Panc1 (cell line): ENCODE measurements at regions not wholly inside any gene's neighbourhood (a gene's known extent, or its start where the extent isn't known, plus 50 kb on each side); places are given as distances from the start of the nearest gene placed in this dataset.

Source experiments
- ATAC-seq: fragments of 200-7000 bp; cut with Tn5 transposase; 2 replicates; pipeline ENCODE4 v1.9.1; 2020; ENCODE audit warnings: mild to moderate bottlenecking, moderate library complexity
- BruUV-seq: library from RNA; stranded (reverse); fragments of 400-500 nt; replicated peaks from 2 replicates; lab custom pipeline; 2021; lab: Mats Ljungman, UMichigan
- CTCF ChIA-PET: fragments of 300-600 bp; sonication (Branson Sonifier 250); formaldehyde crosslinking; loops from one replicate; lab custom pipeline; 2022; ENCODE audit warnings: antibody characterized with exemption; lab: Charles Lee
- POLR2A ChIA-PET: fragments of 300-600 bp; sonication (Branson Sonifier 250); formaldehyde crosslinking; loops from one replicate; lab custom pipeline; 2022; ENCODE audit warnings: antibody characterized with exemption; lab: Charles Lee
- DNase-seq: peaks from one replicate; pipeline ENCODE4 v3.0.0-alpha.2; 2010; ENCODE audit warnings: low read depth, low spot score
- H3K27ac ChIP-seq: 2 replicates; pipeline ENCODE4 v1.5.1; 2011; ENCODE audit warnings: mild to moderate bottlenecking, low read length, inconsistent platforms
- H3K27me3 ChIP-seq: fragments of 200-500 bp; sonication (Bioruptor generic); 2 replicates; pipeline ENCODE4 v1.6.0; 2014; ENCODE audit warnings: low read length, inconsistent platforms; ENCODE audit not compliant: control insufficient read depth, insufficient read depth
- H3K36me3 ChIP-seq: fragments of 200-500 bp; sonication (Bioruptor generic); 2 replicates; pipeline ENCODE4 v1.5.1; 2014; ENCODE audit warnings: inconsistent platforms, mild to moderate bottlenecking, low read length, moderate library complexity; ENCODE audit not compliant: control insufficient read depth, insufficient read depth
- H3K4me1 ChIP-seq: 2 replicates; pipeline ENCODE4 v1.5.1; 2011; ENCODE audit warnings: inconsistent platforms, mild to moderate bottlenecking, low read length, moderate library complexity; ENCODE audit not compliant: control insufficient read depth, insufficient read depth
- H3K4me3 ChIP-seq, 2 experiments: 2 replicates each; pipeline ENCODE4 v1.5.1; 2011 to 2012; ENCODE audit warnings: low read depth in 2 of 2, low read length in 2 of 2, mild to moderate bottlenecking in 2 of 2, inconsistent platforms in 1 of 2, moderate library complexity in 1 of 2
- H3K9me3 ChIP-seq: fragments of 200-500 bp; sonication (Bioruptor generic); 2 replicates; pipeline ENCODE4 v1.5.1; 2014; ENCODE audit warnings: low read depth, mild to moderate bottlenecking, inconsistent platforms, low read length, moderate library complexity; ENCODE audit not compliant: control insufficient read depth, insufficient read depth
- POLR2AphosphoS5 ChIP-seq: IDR thresholded peaks from 2 replicates; pipeline ENCODE4 v1.6.1; 2012; ENCODE audit warnings: mild to moderate bottlenecking, low read depth, low read length, moderate library complexity
- SIN3A ChIP-seq: IDR thresholded peaks from 2 replicates; pipeline ENCODE4 v1.6.1; 2012; ENCODE audit warnings: low read depth, mild to moderate bottlenecking, low read length, moderate library complexity, borderline replicate concordance; ENCODE audit not compliant: insufficient read depth
- TCF7L2 ChIP-seq: IDR thresholded peaks from 2 replicates; pipeline ENCODE4 v1.6.1; 2011; ENCODE audit warnings: mild to moderate bottlenecking, low read depth, low read length, inconsistent platforms
- in situ Hi-C: cut with HindIII; loops from 2 replicates; pipeline ENCODE4 v1.10.0; 2016; ENCODE audit warnings: low sequenced_read_pairs, low pct_unique_long_range_greater_than_20kb
- intact Hi-C: fragments of 100-400 bp; cut with micrococcal nuclease; formaldehyde crosslinking; loops from one replicate; pipeline ENCODE4 v1.10.0; 2022; ENCODE audit not compliant: unreplicated experiment
- TF ChIP-seq, protein P1 (sequence below), 2 experiments: IDR thresholded peaks; 2 replicates each; pipeline ENCODE4 v1.6.1; 2011 to 2012; ENCODE audit warnings: low read depth in 2 of 2, control low read depth in 1 of 2, low read length in 1 of 2, mild to moderate bottlenecking in 1 of 2, moderate library complexity in 1 of 2; ENCODE audit not compliant: insufficient read depth in 1 of 2
- TF ChIP-seq, protein P2 (sequence below): fragments of 450-650 bp; IDR thresholded peaks from 2 replicates; pipeline ENCODE4 v1.5.1; 2017; ENCODE audit warnings: mild to moderate bottlenecking

DNA sequence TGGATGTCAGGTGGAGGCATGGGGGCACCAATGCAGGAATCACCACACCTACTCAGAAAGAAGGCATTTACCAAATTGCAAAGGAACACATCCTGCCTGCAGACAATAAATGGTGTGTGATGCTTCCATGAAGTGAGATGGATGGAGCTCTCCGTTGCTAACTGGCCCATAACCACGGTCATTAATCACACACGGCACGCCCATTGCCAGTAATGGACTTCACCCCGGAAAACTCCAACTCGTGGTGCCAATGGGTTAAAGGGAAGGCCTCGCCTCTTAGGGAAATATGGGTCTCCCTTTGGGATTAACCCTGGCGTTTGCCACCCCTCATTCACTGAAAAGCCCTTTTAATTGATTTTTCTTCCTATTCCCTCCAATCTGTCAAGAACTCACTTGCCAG, 443.1 kb upstream of the DAB1 start:
- H3K4me1 ChIP-seq, result no peaks in the 10 kb centered on the region
- CTCF ChIA-PET, result no interaction called here
- POLR2A ChIA-PET, result no interaction called here
- intact Hi-C loops, result no loop called here
- no peak overlapping the region for H3K27ac ChIP-seq
- H3K27me3 ChIP-seq, result no peaks in the 10 kb centered on the region; the same call in 1 of the 2 replicates
- TF ChIP-seq POLR2AphosphoS5 (no peak), SIN3A (no peak)
- TF ChIP-seq, protein P1, sequence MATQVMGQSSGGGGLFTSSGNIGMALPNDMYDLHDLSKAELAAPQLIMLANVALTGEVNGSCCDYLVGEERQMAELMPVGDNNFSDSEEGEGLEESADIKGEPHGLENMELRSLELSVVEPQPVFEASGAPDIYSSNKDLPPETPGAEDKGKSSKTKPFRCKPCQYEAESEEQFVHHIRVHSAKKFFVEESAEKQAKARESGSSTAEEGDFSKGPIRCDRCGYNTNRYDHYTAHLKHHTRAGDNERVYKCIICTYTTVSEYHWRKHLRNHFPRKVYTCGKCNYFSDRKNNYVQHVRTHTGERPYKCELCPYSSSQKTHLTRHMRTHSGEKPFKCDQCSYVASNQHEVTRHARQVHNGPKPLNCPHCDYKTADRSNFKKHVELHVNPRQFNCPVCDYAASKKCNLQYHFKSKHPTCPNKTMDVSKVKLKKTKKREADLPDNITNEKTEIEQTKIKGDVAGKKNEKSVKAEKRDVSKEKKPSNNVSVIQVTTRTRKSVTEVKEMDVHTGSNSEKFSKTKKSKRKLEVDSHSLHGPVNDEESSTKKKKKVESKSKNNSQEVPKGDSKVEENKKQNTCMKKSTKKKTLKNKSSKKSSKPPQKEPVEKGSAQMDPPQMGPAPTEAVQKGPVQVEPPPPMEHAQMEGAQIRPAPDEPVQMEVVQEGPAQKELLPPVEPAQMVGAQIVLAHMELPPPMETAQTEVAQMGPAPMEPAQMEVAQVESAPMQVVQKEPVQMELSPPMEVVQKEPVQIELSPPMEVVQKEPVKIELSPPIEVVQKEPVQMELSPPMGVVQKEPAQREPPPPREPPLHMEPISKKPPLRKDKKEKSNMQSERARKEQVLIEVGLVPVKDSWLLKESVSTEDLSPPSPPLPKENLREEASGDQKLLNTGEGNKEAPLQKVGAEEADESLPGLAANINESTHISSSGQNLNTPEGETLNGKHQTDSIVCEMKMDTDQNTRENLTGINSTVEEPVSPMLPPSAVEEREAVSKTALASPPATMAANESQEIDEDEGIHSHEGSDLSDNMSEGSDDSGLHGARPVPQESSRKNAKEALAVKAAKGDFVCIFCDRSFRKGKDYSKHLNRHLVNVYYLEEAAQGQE (IDR thresholded peaks at IDR 0.05; ENCODE audit: insufficient read depth in 1 of 2, low read depth in 2 of 2, low read length in 1 of 2), result no peak
- ATAC-seq (no peak), DNase-seq (no peak)
- no TSS peak for BruUV-seq
- no peaks in the 10 kb centered on the region for H3K9me3 ChIP-seq
- in situ Hi-C loops, result no loop called here
- no peaks in the 10 kb centered on the region for H3K36me3 ChIP-seq
- no peak overlapping the region for H3K4me3 ChIP-seq

DNA sequence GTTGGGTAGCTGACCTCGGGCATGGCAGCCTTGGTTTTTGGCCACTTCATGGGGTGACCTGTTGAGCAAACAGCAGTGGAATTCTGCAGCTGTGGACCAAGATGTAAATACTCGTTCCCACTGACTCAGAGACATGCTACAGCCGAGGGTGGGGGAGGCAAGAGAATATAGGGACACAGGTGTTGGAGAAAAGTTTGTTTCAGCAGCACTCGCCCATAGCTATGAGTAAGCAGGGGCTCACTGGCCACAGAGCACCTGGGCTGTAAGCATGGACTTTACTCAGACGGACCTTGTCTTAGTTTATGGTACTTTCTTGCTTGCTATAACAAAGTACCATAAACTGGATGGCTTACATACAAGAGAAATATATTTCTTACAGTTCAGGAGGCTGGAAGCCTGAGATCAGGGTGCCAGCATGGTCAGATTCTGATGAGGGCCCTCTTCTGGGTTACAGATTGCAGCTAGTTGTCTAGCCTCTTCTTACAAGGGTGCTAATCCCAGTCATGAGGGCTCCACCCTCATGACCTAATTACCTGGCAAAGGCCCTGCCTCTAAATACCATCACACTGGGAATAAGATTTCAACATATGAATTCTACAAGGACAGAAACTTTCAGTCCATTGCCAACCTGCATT, 437.2 kb upstream of the DAB1 start:
- no peaks in the 10 kb centered on the region; the same call in 1 of the 2 replicates for H3K27me3 ChIP-seq
- H3K27ac ChIP-seq, result no peak overlapping the region
- ChIA-PET POLR2A (no interaction called here), CTCF (no interaction called here)
- no TSS peak for BruUV-seq
- TF ChIP-seq SIN3A (no peak), TCF7L2 (no peak)
- H3K9me3 ChIP-seq, result no peaks in the 10 kb centered on the region
- ATAC-seq (no peak), DNase-seq (no peak)
- no peak overlapping the region for H3K4me3 ChIP-seq
- no peaks in the 10 kb centered on the region for H3K36me3 ChIP-seq
- H3K4me1 ChIP-seq, result no peaks in the 10 kb centered on the region
- intact Hi-C loops, result no loop called here
- in situ Hi-C loops, result no loop called here

DNA sequence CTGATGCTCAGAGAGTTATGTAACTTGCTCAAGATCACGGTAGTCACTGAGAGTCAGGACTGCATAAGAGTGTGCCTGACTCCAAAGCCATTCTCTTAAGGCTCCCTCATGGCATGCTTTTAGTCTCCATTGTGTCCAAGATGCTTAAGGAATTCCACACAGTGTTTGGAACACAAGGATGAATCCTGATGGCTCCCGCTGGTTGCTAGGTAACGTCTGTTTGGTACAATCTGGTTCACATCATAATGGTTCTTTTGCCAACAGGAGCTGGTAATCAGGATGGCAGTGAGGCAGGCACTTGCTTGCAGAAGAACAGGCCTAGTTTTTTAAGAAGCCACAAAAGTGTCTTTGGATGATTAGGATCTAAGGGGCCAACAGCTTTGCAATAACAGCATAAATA, 436.5 kb upstream of the DAB1 start:
- no TSS peak for BruUV-seq
- Histone ChIP-seq H3K36me3 (no peaks in the 10 kb centered on the region), H3K9me3 (no peaks in the 10 kb centered on the region), H3K27ac (no peak overlapping the region), H3K4me1 (no peaks in the 10 kb centered on the region), H3K4me3 (no peak overlapping the region), H3K27me3 (no peaks in the 10 kb centered on the region; the same call in 1 of the 2 replicates)
- DNase-seq (no peak), ATAC-seq (no peak)
- POLR2A ChIA-PET, result no interaction called here
- TF ChIP-seq POLR2AphosphoS5, result no peak
- TF ChIP-seq, protein P1 (IDR thresholded peaks at IDR 0.05; ENCODE audit: insufficient read depth in 1 of 2, low read depth in 2 of 2, low read length in 1 of 2), result no peak
- no peak for TF ChIP-seq TCF7L2
- no peak for TF ChIP-seq SIN3A
- TF ChIP-seq, protein P2, sequence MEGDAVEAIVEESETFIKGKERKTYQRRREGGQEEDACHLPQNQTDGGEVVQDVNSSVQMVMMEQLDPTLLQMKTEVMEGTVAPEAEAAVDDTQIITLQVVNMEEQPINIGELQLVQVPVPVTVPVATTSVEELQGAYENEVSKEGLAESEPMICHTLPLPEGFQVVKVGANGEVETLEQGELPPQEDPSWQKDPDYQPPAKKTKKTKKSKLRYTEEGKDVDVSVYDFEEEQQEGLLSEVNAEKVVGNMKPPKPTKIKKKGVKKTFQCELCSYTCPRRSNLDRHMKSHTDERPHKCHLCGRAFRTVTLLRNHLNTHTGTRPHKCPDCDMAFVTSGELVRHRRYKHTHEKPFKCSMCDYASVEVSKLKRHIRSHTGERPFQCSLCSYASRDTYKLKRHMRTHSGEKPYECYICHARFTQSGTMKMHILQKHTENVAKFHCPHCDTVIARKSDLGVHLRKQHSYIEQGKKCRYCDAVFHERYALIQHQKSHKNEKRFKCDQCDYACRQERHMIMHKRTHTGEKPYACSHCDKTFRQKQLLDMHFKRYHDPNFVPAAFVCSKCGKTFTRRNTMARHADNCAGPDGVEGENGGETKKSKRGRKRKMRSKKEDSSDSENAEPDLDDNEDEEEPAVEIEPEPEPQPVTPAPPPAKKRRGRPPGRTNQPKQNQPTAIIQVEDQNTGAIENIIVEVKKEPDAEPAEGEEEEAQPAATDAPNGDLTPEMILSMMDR, result no peak
- CTCF ChIA-PET, result no interaction called here
- in situ Hi-C loops (no loop called here), intact Hi-C loops (no loop called here)
